Activated naive CD8-positive, alpha-beta T cell treated with anti-CD3 and anti-CD28 coated beads, Interleukin-2, amount 10 ng/mL, durations not matched to agents 7 days and 5 days (primary cell): ENCODE measurements at regions not wholly inside any gene's neighbourhood (a gene's known extent, or its start where the extent isn't known, plus 50 kb on each side); places are given as distances from the start of the nearest gene placed in this dataset.

Experiments used
- ATAC-seq: fragments of 150-1000 bp; cut with Tn5 transposase; one replicate; pipeline ENCODE4 v1.10.0; 2021; ENCODE audit warnings: low read depth, moderate library complexity
- POLR2A ChIA-PET: fragments of 350-600 bp; sonication (Branson Sonifier 250); formaldehyde crosslinking; loops from one replicate; lab custom pipeline; 2021; ENCODE audit warnings: antibody characterized with exemption; lab: Charles Lee
- DNase-seq: peaks from one replicate; pipeline ENCODE4 v3.0.0; 2021
- H3K27ac Mint-ChIP-seq: one replicate; pipeline ENCODE4 v1.8.0; 2022; ENCODE audit warnings: mild to moderate bottlenecking, mixed read lengths
- H3K27me3 Mint-ChIP-seq: one replicate; pipeline ENCODE4 v1.8.0; 2022; ENCODE audit warnings: mild to moderate bottlenecking, moderate library complexity, mixed read lengths
- H3K36me3 Mint-ChIP-seq: one replicate; pipeline ENCODE4 v1.8.0; 2021; ENCODE audit warnings: mild to moderate bottlenecking, mixed read lengths
- H3K4me1 Mint-ChIP-seq: one replicate; pipeline ENCODE4 v1.8.0; 2021; ENCODE audit warnings: mixed read lengths
- H3K4me3 Mint-ChIP-seq: one replicate; pipeline ENCODE4 v1.8.0; 2022; ENCODE audit warnings: mild to moderate bottlenecking, moderate library complexity, mixed read lengths
- H3K9me3 Mint-ChIP-seq: one replicate; pipeline ENCODE4 v1.8.0; 2021; ENCODE audit warnings: mixed read lengths

DNA sequence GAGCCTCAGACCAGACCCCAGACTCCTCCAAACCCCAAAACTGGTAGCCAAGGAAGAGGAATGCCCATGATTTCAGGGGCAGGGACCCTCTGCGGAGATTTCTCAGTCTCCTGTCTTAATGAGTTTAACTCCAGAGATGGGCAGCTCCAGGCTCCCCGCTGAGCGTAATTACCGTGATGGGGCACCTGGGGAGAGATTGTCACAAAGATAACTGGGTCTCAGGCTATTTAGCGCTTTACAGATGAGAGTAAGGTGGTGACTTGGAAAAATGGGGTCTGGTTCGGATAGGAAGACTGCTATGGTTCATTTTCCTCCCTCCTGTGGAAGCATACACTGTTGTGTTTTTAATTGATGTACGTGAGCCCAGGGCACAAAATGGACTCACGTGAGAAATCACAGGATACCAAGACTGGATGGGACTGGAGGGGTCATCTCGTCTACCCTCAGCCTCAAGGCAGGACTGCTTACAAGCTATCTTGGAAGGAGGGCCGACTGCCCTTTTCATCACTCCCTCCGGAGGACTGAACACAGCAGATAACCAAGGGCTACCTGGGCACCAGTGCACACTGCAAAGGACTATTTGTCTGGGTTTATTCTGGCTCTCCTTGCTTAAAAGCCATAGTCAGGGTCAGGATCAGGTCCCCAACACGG is 427.8 kb downstream of the ZNF521 start:
- ATAC-seq (no peak), DNase-seq (no peak)
- H3K36me3 Mint-ChIP-seq: no peaks in the 10 kb centered on the region
- POLR2A ChIA-PET: no interaction called here
- H3K4me3 Mint-ChIP-seq: no peak overlapping the region
- no peaks in the 10 kb centered on the region for H3K4me1 Mint-ChIP-seq
- no peaks in the 10 kb centered on the region for H3K9me3 Mint-ChIP-seq
- no peak overlapping the region for H3K27ac Mint-ChIP-seq
- peaks cover 4% of the 10 kb centered on the region for H3K27me3 Mint-ChIP-seq

DNA sequence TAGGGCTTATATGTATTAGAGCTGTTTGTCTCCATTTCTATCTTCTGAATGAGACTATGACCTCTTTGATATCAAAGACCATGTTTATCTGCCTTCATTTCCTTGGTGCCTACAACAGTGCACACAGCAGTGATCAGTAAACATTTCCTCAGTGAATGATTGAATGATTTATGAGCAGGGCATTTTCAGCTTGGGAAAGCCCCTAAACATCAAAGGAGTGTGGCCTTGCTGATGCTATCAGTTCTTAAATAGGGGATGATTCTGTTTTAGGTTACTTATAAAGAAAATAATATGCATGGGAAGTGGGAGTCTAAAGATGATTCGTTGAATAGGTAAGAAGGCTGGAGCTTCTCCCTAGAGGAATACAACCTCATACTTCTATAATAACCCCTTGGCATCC is 425.3 kb downstream of the ZNF521 start:
- Mint-ChIP-seq H3K36me3 (no peaks in the 10 kb centered on the region), H3K9me3 (peaks cover 1% of the 10 kb centered on the region), H3K27ac (no peak overlapping the region), H3K27me3 (peaks cover 4% of the 10 kb centered on the region), H3K4me1 (no peaks in the 10 kb centered on the region), H3K4me3 (no peak overlapping the region)
- ATAC-seq (no peak), DNase-seq (no peak)
- POLR2A ChIA-PET: no interaction called here

DNA sequence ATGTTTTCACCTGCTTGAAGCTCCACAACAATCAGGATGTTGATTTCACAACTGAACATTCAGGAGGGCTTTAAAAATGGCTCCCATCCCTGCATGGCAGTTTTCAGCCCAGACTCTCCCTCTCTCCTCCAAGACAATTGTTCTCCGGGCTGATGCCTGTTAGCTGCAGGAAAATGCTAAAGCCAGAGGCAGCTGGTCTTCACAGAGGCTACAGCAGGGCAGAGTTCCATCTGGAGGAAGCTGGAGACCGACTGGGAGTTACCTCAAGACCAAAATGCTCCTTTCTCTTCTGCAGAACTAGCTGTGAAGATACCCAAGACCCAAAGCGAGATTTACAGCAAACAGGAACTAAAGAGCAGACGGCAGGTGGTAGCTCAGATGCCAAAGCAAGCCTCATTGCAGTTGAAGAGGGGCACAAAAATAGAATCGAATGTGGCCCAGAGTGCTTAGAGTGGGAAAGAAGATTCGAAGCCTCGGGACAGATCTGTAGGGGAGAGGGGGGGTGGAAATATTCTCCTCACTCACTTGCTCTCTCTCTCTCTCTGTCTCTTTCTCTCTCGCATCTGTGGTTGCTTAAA is 423.6 kb downstream of the ZNF521 start:
- H3K27me3 Mint-ChIP-seq: peaks cover 2% of the 10 kb centered on the region
- no peaks in the 10 kb centered on the region for H3K36me3 Mint-ChIP-seq
- POLR2A ChIA-PET: no interaction called here
- H3K27ac Mint-ChIP-seq: no peak overlapping the region
- DNase-seq (no peak), ATAC-seq (no peak)
- no peak overlapping the region for H3K4me3 Mint-ChIP-seq
- peaks cover 1% of the 10 kb centered on the region for H3K9me3 Mint-ChIP-seq
- H3K4me1 Mint-ChIP-seq: no peaks in the 10 kb centered on the region

DNA sequence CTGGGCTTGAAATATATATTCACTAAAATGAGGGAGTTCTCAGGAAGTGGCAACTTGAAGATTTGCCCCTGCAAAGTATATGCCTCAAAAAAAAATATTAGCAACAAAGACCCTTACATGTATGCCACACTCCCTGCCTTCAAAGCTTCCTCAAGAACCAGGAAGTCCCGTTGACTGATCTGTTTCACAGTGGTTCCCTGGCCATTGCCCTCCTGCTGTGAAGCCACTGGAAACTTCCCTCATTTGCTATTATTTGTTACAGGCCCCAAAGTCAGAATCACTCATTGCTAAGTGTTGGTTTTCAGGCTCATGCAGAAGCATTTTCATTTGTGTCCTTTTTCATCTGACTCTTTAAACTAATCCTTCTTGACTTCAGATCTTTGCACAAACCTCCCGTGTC is 421.5 kb downstream of the ZNF521 start:
- Mint-ChIP-seq H3K36me3 (no peaks in the 10 kb centered on the region), H3K9me3 (peaks cover 1% of the 10 kb centered on the region), H3K4me3 (no peak overlapping the region), H3K4me1 (no peaks in the 10 kb centered on the region), H3K27ac (no peak overlapping the region), H3K27me3 (no peaks in the 10 kb centered on the region)
- POLR2A ChIA-PET: no interaction called here
- DNase-seq (no peak), ATAC-seq (no peak)

DNA sequence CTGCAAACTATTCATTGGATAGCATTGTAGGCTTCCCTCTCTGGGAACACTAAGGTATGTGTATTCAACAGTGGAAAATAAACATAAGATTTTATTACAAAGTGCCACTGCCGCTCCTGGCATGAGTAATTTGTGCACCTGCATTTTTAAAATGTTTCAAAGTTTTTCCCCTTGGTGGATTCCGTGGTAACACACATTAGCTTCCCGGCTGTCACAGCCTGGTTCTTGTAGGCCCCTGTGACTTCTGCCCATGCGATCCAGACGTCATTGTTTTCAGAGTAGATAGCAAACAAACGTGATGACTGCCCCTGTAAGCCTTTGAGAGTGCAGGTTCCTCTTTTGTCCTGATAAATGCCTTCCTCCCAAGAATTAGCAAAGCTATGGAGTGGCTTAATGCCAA is 421.0 kb downstream of the ZNF521 start:
- Mint-ChIP-seq H3K27me3 (no peaks in the 10 kb centered on the region), H3K36me3 (no peaks in the 10 kb centered on the region), H3K4me1 (no peaks in the 10 kb centered on the region), H3K4me3 (no peak overlapping the region), H3K9me3 (peaks cover 1% of the 10 kb centered on the region), H3K27ac (no peak overlapping the region)
- ATAC-seq (no peak), DNase-seq (no peak)
- POLR2A ChIA-PET: no interaction called here

DNA sequence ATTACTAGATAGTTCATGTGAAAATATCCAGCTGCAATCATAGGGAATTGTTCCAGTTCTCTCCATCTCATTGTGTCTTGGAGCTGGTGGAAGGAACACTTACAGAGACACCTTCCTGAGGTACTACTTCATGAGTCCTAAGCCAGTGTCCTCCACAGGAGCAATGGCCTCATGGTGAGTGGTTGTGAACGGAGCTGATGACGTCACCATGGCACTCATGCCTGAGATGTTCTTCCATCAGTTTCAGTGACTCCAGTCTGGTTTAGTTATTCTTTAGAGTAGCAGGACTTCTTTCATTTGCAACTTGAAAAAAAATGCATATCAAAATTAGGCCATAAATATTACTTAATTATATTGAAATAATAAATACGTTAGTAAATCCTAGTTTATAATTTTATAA is 418.6 kb downstream of the ZNF521 start:
- H3K27me3 Mint-ChIP-seq: no peaks in the 10 kb centered on the region
- no peaks in the 10 kb centered on the region for H3K4me1 Mint-ChIP-seq
- H3K36me3 Mint-ChIP-seq: no peaks in the 10 kb centered on the region
- DNase-seq (no peak), ATAC-seq (no peak)
- H3K9me3 Mint-ChIP-seq: peaks cover 1% of the 10 kb centered on the region
- POLR2A ChIA-PET: no interaction called here
- no peak overlapping the region for H3K27ac Mint-ChIP-seq
- H3K4me3 Mint-ChIP-seq: no peak overlapping the region

DNA sequence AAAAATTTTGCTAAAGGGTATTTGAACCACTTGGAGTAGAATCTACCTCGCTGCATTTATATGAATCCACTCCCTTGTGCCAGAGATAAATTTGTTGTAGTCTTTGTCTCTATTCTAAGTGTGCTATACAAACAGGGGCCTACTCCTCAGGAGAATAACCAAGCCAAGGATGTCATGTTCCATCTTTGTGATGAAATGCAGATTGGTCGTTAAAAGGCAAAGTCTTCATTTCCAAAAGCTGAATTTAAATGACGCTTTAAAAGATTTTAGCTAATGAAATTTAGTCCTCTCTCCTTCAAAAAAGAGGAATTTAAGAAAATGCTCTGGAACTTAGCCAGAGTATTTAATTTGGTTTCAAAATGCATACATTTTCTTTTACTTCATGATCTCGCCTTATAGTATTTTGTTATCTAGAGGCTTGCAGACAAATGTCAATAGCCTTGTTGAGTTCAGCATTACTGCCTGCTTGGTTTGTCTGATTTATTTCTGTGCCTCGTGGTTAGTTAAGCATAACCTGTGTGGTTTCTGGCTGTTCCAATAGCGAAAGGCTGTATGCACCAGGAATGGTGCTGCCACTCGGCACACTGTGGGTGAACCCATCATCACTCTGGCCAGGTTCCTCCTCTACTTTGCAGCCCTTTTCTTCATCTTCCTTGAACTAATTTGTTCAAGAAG is 417.6 kb downstream of the ZNF521 start:
- H3K36me3 Mint-ChIP-seq: no peaks in the 10 kb centered on the region
- no peak for ATAC-seq
- POLR2A ChIA-PET: no interaction called here
- H3K27ac Mint-ChIP-seq: no peak overlapping the region
- no peak for DNase-seq
- H3K9me3 Mint-ChIP-seq: peaks cover 1% of the 10 kb centered on the region
- no peaks in the 10 kb centered on the region for H3K4me1 Mint-ChIP-seq
- H3K27me3 Mint-ChIP-seq: no peaks in the 10 kb centered on the region
- no peak overlapping the region for H3K4me3 Mint-ChIP-seq

DNA sequence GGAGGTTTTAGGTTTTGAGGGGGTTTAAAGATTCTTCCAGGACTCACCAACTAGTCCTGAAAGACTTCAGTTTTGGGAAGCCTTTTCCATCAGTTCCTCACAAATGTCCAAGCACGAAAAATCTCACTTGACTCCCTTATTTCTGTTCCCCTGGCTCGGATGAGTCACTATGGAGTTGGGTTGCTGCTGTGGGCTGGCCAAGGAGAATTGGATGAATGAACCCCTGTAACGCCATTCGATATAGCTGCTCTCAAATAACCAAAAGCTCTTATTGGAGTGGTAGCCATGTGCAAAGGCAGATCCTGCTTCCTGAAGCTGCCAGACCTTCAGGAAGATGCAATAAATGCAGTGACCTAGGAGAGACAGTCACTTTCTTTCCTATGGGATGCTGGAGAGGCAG is 417.0 kb downstream of the ZNF521 start:
- no peak for ATAC-seq
- no peaks in the 10 kb centered on the region for H3K27me3 Mint-ChIP-seq
- no peak for DNase-seq
- POLR2A ChIA-PET: no interaction called here
- H3K9me3 Mint-ChIP-seq: peaks cover 1% of the 10 kb centered on the region
- H3K4me3 Mint-ChIP-seq: no peak overlapping the region
- H3K4me1 Mint-ChIP-seq: no peaks in the 10 kb centered on the region
- H3K36me3 Mint-ChIP-seq: no peaks in the 10 kb centered on the region
- H3K27ac Mint-ChIP-seq: no peak overlapping the region

DNA sequence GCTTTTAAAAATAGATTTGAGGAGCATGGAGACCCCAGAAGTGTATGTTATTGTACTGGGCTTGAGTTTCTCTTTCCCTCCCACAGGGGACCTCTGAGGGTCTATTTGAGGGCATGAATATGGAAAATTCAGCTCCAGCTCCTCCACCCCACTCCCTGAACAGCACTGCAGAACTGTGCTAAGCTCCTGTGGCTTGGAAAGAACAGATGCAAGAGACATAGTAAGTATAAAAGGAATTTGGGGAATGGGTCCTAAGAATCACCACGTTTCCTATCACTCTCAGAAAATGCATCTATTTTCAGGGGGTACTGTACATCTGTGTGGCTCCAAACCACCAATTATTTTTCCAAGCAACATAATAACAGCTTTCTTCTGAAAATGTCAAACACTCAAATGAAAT is 416.1 kb downstream of the ZNF521 start:
- H3K4me1 Mint-ChIP-seq: no peaks in the 10 kb centered on the region
- H3K27ac Mint-ChIP-seq: no peak overlapping the region
- H3K4me3 Mint-ChIP-seq: no peak overlapping the region
- no peak for DNase-seq
- H3K36me3 Mint-ChIP-seq: no peaks in the 10 kb centered on the region
- ATAC-seq: no peak
- POLR2A ChIA-PET: no interaction called here
- no peaks in the 10 kb centered on the region for H3K9me3 Mint-ChIP-seq
- H3K27me3 Mint-ChIP-seq: no peaks in the 10 kb centered on the region

DNA sequence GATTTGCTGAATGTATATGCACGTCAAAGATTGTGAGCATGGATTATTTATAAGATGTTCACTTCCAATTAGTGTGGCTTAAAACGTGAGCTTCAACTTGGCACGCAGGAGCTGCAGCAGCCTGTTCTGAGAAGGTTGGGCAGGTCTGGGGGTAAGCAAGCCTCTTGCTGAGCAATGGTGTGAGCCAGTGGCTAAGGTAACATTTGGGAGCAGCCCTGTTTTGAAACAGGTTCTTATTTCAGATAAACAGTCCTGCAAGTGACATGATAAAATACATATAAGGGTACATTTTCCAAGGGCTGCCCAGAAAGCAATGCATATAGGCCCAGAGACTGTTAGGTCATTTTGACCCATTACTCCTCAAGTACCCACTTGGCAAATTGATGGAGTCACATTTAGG is 415.3 kb downstream of the ZNF521 start:
- POLR2A ChIA-PET: no interaction called here
- H3K36me3 Mint-ChIP-seq: no peaks in the 10 kb centered on the region
- H3K4me1 Mint-ChIP-seq: no peaks in the 10 kb centered on the region
- H3K27me3 Mint-ChIP-seq: no peaks in the 10 kb centered on the region
- no peak overlapping the region for H3K27ac Mint-ChIP-seq
- H3K4me3 Mint-ChIP-seq: no peak overlapping the region
- DNase-seq (no peak), ATAC-seq (no peak)
- H3K9me3 Mint-ChIP-seq: no peaks in the 10 kb centered on the region

DNA sequence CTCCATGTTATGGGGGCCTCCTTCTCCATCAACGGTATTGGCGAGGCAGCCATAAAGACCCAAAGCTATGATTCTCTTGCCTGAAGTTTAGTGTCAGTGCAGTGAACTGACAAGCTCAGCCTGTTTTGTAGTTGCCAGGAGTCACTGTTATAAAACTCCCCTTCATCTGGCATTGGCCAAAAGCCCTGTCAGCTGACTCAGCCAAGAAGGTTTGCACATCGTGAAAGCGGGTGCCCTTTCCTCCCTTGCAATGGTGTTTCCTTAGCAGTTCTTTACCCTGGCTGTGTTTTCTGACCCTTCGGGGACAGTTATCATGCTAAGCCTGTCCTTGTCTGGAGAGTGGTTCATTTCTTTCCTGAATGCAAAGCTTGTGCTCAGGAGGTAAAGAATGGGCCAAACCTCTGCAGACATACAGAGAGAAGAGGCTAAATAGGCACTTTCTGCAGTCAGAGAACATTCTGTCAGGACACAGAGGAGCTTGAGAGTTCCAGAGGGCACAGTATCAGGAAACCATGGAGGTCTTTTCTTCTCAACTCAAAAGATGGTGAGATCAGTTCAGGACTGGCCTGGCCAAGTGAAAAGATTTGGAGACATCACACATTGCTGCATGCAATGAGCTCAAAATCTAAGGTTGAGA is 414.2 kb downstream of the ZNF521 start:
- POLR2A ChIA-PET: no interaction called here
- Mint-ChIP-seq H3K4me3 (no peak overlapping the region), H3K4me1 (no peaks in the 10 kb centered on the region), H3K9me3 (no peaks in the 10 kb centered on the region), H3K27ac (no peak overlapping the region), H3K36me3 (no peaks in the 10 kb centered on the region), H3K27me3 (no peaks in the 10 kb centered on the region)
- ATAC-seq: no peak
- no peak for DNase-seq

DNA sequence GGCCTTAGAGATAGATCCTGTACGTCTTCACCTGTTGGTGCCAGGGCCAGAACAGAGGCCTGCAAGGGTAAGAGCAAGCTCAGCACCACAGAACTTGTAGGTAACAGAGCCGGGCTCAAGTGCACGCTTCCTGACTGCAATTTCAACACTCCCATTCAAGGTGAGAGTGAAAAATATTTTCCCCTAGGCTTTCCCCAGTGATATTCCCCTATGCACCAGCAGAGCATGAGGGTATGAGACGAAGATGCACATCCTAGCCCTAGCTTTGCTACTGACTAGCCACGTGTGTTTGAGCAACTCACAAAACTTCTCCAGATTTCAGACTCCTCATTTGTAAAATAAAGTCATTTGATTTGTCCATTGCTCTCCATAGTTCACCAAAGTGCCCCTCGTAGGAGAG is 411.6 kb downstream of the ZNF521 start:
- no peak for ATAC-seq
- no peak overlapping the region for H3K4me3 Mint-ChIP-seq
- H3K36me3 Mint-ChIP-seq: no peaks in the 10 kb centered on the region
- H3K9me3 Mint-ChIP-seq: no peaks in the 10 kb centered on the region
- H3K27me3 Mint-ChIP-seq: no peaks in the 10 kb centered on the region
- no peak for DNase-seq
- H3K4me1 Mint-ChIP-seq: peaks cover 2% of the 10 kb centered on the region
- no peak overlapping the region for H3K27ac Mint-ChIP-seq
- POLR2A ChIA-PET: no interaction called here

DNA sequence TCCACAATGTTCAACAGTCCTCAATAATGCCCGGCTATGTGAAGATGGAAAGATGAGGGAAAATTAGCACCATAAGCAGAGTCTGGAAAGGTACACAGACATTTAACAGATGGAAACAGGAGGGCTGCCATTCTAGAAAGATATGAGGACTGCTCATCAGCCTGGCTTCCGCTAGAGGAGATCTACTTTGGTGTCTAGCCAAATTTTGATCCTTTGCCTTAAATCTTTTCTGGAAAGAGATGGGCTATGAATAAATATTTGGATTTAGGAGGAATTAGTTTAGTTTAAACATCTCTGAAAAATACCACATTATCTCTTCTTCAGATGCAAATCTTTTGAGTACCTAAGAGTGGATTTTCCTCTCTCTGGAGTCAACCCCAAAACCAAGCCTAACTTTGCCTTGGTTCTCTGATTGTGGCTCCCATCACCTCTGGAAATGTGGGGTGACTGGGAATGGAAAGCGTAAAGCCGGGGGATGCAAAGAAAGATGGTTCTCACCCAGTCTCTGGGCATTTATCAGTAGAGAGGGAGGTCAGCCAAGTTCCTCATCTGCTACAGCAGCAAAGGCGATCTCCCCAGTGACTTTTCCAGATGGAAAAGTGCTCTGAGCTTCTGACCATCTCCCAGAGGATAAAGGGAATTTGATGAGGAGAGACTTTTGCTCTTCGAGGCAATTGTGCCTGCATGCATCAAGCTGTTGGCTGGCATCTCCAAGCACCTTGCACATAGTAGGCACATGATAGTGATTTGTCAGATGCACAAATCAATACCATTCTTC is 410.6 kb downstream of the ZNF521 start:
- Mint-ChIP-seq H3K36me3 (no peaks in the 10 kb centered on the region), H3K27me3 (no peaks in the 10 kb centered on the region), H3K4me3 (no peak overlapping the region), H3K4me1 (peaks cover 2% of the 10 kb centered on the region), H3K27ac (no peak overlapping the region), H3K9me3 (no peaks in the 10 kb centered on the region)
- POLR2A ChIA-PET: no interaction called here
- ATAC-seq: no peak
- DNase-seq: no peak
